A549 (cell line): ENCODE measurements at regions not wholly inside any gene's neighbourhood (a gene's known extent, or its start where the extent isn't known, plus 50 kb on each side); places are given as distances from the start of the nearest gene placed in this dataset.

ENCODE experiments used
- ATAC-seq, 2 experiments: fragments of 200-7000 bp in 1 of 2; fragments of >200 bp in 1 of 2; cut with Nextera tagmentation in 1 of 2; cut with Tn5 transposase in 1 of 2; 3 replicates each; pipeline versions ENCODE4 v1.8.0 to v1.9.1; 2018 to 2020; ENCODE audit warnings: mild to moderate bottlenecking in 1 of 2, moderate library complexity in 1 of 2
- CTCF ChIA-PET: fragments of 300-600 bp; sonication (Branson Sonifier 250); formaldehyde crosslinking; extraction: SDS; loops from one replicate; lab custom pipeline; 2021; ENCODE audit warnings: antibody characterized with exemption, inconsistent platforms; lab: Yijun Ruan, JAX
- POLR2A ChIA-PET: fragments of 350-600 bp; formaldehyde crosslinking; extraction: SDS; loops from one replicate; lab custom pipeline; 2021; ENCODE audit warnings: antibody characterized with exemption, inconsistent platforms; lab: Yijun Ruan, JAX
- DNase-seq, 2 experiments: peaks; one replicate each; pipeline versions ENCODE4 v3.0.0 to v3.0.0-alpha.2; 2011 to 2016; ENCODE audit warnings: low read depth in 1 of 2, low spot score in 1 of 2
- FAIRE-seq: peaks from 2 replicates; lab custom pipeline; 2011; peaks lifted over from hg19 to GRCh38; lab: Jason Lieb, UNC
- H3K27ac ChIP-seq, 2 experiments: fragments of >200 bp; sonication (Bioruptor Twin); formaldehyde crosslinking; 3 replicates each; pipeline ENCODE4 v1.5.1; 2016 to 2017
- H3K4me1 ChIP-seq: fragments of >200 bp; sonication (Bioruptor Twin); formaldehyde crosslinking; 3 replicates; pipeline ENCODE4 v1.6.1; 2016
- H3K4me2 ChIP-seq: fragments of >200 bp; sonication (Bioruptor Twin); formaldehyde crosslinking; 3 replicates; pipeline ENCODE4 v1.6.1; 2016
- H3K4me3 ChIP-seq: fragments of >200 bp; sonication (Bioruptor Twin); formaldehyde crosslinking; 3 replicates; pipeline ENCODE4 v1.5.1; 2016
- H3K9me3 ChIP-seq: fragments of >200 bp; sonication (Bioruptor Twin); formaldehyde crosslinking; 3 replicates; pipeline ENCODE4 v1.6.1; 2016
- BHLHE40 ChIP-seq: IDR thresholded peaks from 2 replicates; pipeline ENCODE4 v1.6.1; 2012; ENCODE audit warnings: low read depth, low read length, inconsistent platforms
- CBX8 ChIP-seq: fragments of 200-600 bp; sonication (generic); IDR thresholded peaks from 2 replicates; pipeline ENCODE4 v1.6.1; 2016
- CHD2 ChIP-seq: fragments of 150-350 bp; IDR thresholded peaks from 2 replicates; pipeline ENCODE4 v1.6.1; 2014; ENCODE audit warnings: low read length; ENCODE audit not compliant: partially characterized antibody
- EHMT2 ChIP-seq: fragments of 200-600 bp; sonication (generic); IDR thresholded peaks from 2 replicates; pipeline ENCODE4 v1.6.1; 2016; ENCODE audit warnings: antibody characterized with exemption, low read depth, mild to moderate bottlenecking, moderate library complexity
- HOXA7 ChIP-seq: fragments of 250-450 bp; sonication (Bioruptor Pico); IDR thresholded peaks from 2 replicates; pipeline ENCODE4 v1.5.0; 2020; ENCODE audit warnings: mild to moderate bottlenecking, moderate library complexity
- HOXB13 ChIP-seq: fragments of 250-450 bp; sonication (Bioruptor Pico); IDR thresholded peaks from 2 replicates; pipeline ENCODE4 v1.5.0; 2020; ENCODE audit warnings: low read depth, mild to moderate bottlenecking, moderate library complexity
- JUNB ChIP-seq: fragments of >200 bp; sonication (Bioruptor Twin); formaldehyde crosslinking; IDR thresholded peaks from 2 replicates; pipeline ENCODE4 v1.6.1; 2016
- MAZ ChIP-seq: fragments of 150-350 bp; IDR thresholded peaks from 2 replicates; pipeline ENCODE4 v1.6.1; 2014; ENCODE audit warnings: antibody characterized with exemption, low read depth, low read length, borderline replicate concordance
- MYC ChIP-seq: IDR thresholded peaks from 2 replicates; pipeline ENCODE4 v1.6.1; 2012; ENCODE audit warnings: mild to moderate bottlenecking, inconsistent platforms, low read length, improper control_type of control experiment, borderline replicate concordance
- PHF8 ChIP-seq: fragments of 200-600 bp; sonication (generic); IDR thresholded peaks from 2 replicates; pipeline ENCODE4 v1.6.1; 2016; ENCODE audit warnings: low read depth, mild to moderate bottlenecking, antibody characterized with exemption, moderate library complexity, borderline replicate concordance
- POLR2A ChIP-seq: IDR thresholded peaks from 2 replicates; pipeline ENCODE4 v1.6.1; 2012; ENCODE audit warnings: mild to moderate bottlenecking, low read length
- RAD21 ChIP-seq, 2 experiments: fragments of >200 bp in 1 of 2; sonication (Bioruptor Twin) in 1 of 2; formaldehyde crosslinking in 1 of 2; IDR thresholded peaks in 1 of 2; conservative IDR thresholded peaks in 1 of 2; 2 replicates in 1 of 2; 3 replicates in 1 of 2; pipeline ENCODE4 v1.6.1; 2012 to 2018; ENCODE audit warnings: inconsistent platforms in 1 of 2
- RCOR1 ChIP-seq: fragments of 150-350 bp; IDR thresholded peaks from 2 replicates; pipeline ENCODE4 v1.6.1; 2014; ENCODE audit warnings: antibody characterized with exemption, low read length, low read depth
- RNF2 ChIP-seq: fragments of 200-600 bp; sonication (generic); IDR thresholded peaks from 2 replicates; pipeline ENCODE4 v1.6.1; 2016; ENCODE audit warnings: low read depth, mild to moderate bottlenecking, antibody characterized with exemption, moderate library complexity, borderline replicate concordance
- TFCP2L1 ChIP-seq: fragments of 250-450 bp; sonication (Bioruptor Pico); IDR thresholded peaks from 2 replicates; pipeline ENCODE4 v1.5.0; 2021; ENCODE audit warnings: mild to moderate bottlenecking
- ZC3H11A ChIP-seq: fragments of 450-650 bp; IDR thresholded peaks from 2 replicates; pipeline ENCODE4 v1.6.1; 2014; ENCODE audit warnings: antibody characterized with exemption, mild to moderate bottlenecking
- ZSCAN20 ChIP-seq: fragments of 250-450 bp; sonication (Bioruptor Pico); IDR thresholded peaks from 2 replicates; pipeline ENCODE4 v1.8.0; 2022; ENCODE audit warnings: mild to moderate bottlenecking, moderate library complexity
- WGBS: methylation state at CpG from one replicate; pipeline ENCODE4 v1.1.6; 2017; ENCODE audit errors: missing lambda C conversion rate; 5-methylcytosine and 5-hydroxymethylcytosine counted together
- TF ChIP-seq, protein P1 (sequence below): IDR thresholded peaks from 2 replicates; pipeline ENCODE4 v1.6.1; 2012
- TF ChIP-seq, protein P2 (sequence below): fragments of >200 bp; sonication (Bioruptor Twin); formaldehyde crosslinking; IDR thresholded peaks from 3 replicates; pipeline ENCODE4 v1.6.1; 2016
- TF ChIP-seq, protein P3 (sequence below): fragments of 200-600 bp; sonication (generic); IDR thresholded peaks from 2 replicates; pipeline ENCODE4 v1.6.1; 2016; ENCODE audit warnings: antibody characterized with exemption, mild to moderate bottlenecking, moderate library complexity

DNA sequence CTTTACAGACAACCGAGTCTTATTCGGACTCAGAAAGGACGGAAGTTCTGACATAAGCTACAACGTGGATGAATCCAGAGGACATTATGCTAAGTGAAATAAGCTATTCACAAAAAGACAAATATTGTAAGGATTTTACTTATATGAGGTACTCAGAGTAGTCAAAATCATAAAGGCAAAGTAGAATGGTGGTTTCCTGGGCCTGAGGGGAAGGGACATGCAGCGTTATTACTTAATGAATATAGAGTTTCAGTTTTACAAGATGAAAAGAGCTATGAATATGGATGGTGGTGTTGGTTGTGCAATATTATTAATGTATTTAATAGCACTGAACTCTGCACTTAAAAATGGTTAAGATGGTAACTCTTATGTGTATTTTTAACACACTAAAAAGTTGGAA is 419.1 kb upstream of the SGCG start (continued):
- TF ChIP-seq PHF8 (no peak), POLR2A (no peak)

DNA sequence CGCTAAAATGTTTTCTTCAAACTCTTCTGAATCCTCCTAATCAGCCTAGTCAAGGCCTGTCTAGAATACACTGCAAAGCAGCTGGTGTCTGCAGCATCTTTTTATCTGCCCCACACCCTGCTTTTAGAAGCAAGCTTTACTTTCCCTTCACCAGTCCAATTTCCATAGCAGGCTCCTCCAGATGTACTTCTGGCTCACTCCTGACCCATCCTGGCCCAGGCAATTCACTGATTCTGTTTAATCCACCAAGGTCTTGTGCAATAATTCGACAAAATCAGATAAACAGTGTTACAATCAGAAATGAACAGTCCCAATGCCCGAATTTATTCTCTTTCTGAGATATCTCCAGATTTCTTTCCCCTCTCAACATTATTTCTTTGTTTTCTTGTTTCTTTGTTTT is 415.2 kb upstream of the SGCG start:
- Histone ChIP-seq H3K4me1 (no peaks in the 10 kb centered on the region), H3K4me3 (no peak overlapping the region), H3K9me3 (no peaks in the 10 kb centered on the region), H3K4me2 (no peak overlapping the region), H3K27ac (no peak overlapping the region)
- ChIA-PET POLR2A (no interaction called here), CTCF (no interaction called here)
- TF ChIP-seq BHLHE40 = no peak
- TF ChIP-seq RCOR1 = no peak
- DNase-seq (no peak), ATAC-seq (no peak), FAIRE-seq (no peak)
- WGBS = 23% methylated on average over 3 of the region's 3 CpGs

DNA sequence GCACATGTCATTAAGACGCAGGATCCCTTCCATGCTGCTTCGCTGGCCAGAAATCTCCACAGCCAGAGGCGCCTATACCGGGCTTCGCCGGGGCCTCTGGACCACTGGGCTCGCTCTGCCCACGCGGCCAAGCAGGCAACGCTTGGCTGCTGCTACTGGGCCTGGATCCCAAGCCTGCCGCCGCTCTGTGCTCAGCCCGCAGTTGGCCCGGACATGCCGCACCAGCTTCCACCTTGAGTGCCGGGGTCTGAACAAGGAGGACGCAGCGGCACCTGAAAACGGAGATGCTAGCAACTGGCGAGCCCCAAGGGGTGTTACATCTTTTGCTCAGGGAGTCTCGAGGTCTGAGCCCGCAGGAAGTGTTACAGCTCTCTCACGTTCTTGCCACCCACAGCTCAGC is 409.9 kb upstream of the SGCG start:
- Histone ChIP-seq H3K4me3 (no peak overlapping the region), H3K4me1 (no peaks in the 10 kb centered on the region), H3K4me2 (no peak overlapping the region), H3K9me3 (no peaks in the 10 kb centered on the region), H3K27ac (no peak overlapping the region)
- ChIA-PET POLR2A (no interaction called here), CTCF (no interaction called here)
- DNase-seq = no peak
- TF ChIP-seq JUNB = no peak
- TF ChIP-seq, protein P1, sequence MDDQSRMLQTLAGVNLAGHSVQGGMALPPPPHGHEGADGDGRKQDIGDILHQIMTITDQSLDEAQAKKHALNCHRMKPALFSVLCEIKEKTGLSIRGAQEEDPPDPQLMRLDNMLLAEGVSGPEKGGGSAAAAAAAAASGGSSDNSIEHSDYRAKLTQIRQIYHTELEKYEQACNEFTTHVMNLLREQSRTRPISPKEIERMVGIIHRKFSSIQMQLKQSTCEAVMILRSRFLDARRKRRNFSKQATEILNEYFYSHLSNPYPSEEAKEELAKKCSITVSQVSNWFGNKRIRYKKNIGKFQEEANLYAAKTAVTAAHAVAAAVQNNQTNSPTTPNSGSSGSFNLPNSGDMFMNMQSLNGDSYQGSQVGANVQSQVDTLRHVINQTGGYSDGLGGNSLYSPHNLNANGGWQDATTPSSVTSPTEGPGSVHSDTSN = no peak
- TF ChIP-seq ZC3H11A = no peak
- WGBS = 73% methylated on average over 13 of the region's 23 CpGs
- ATAC-seq = no peak
- no peak for FAIRE-seq

GRCh38 chr13:22773465-22773864 is 407.3 kb upstream of the SGCG start:
- Histone ChIP-seq H3K4me2 (no peak overlapping the region), H3K4me3 (no peak overlapping the region), H3K4me1 (no peaks in the 10 kb centered on the region), H3K9me3 (no peaks in the 10 kb centered on the region), H3K27ac (no peak overlapping the region)
- no peak for ATAC-seq
- CTCF ChIA-PET = no interaction called here
- TF ChIP-seq RAD21 (conservative IDR thresholded peaks at IDR 0.05 in 1 of 2, IDR thresholded peaks at IDR 0.05 in 1 of 2) (no peak), MAZ (no peak), CHD2 (no peak), ZSCAN20 (CRISPR knock-in tag) (no peak), CBX8 (no peak), TFCP2L1 (no peak), MYC (no peak), JUNB (no peak), HOXB13 (CRISPR knock-in tag) (no peak), RNF2 (no peak), EHMT2 (no peak), HOXA7 (CRISPR knock-in tag) (no peak)
- TF ChIP-seq, protein P1 = no peak
- TF ChIP-seq, protein P2, sequence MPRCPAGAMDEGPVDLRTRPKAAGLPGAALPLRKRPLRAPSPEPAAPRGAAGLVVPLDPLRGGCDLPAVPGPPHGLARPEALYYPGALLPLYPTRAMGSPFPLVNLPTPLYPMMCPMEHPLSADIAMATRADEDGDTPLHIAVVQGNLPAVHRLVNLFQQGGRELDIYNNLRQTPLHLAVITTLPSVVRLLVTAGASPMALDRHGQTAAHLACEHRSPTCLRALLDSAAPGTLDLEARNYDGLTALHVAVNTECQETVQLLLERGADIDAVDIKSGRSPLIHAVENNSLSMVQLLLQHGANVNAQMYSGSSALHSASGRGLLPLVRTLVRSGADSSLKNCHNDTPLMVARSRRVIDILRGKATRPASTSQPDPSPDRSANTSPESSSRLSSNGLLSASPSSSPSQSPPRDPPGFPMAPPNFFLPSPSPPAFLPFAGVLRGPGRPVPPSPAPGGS = no peak
- TF ChIP-seq, protein P3, sequence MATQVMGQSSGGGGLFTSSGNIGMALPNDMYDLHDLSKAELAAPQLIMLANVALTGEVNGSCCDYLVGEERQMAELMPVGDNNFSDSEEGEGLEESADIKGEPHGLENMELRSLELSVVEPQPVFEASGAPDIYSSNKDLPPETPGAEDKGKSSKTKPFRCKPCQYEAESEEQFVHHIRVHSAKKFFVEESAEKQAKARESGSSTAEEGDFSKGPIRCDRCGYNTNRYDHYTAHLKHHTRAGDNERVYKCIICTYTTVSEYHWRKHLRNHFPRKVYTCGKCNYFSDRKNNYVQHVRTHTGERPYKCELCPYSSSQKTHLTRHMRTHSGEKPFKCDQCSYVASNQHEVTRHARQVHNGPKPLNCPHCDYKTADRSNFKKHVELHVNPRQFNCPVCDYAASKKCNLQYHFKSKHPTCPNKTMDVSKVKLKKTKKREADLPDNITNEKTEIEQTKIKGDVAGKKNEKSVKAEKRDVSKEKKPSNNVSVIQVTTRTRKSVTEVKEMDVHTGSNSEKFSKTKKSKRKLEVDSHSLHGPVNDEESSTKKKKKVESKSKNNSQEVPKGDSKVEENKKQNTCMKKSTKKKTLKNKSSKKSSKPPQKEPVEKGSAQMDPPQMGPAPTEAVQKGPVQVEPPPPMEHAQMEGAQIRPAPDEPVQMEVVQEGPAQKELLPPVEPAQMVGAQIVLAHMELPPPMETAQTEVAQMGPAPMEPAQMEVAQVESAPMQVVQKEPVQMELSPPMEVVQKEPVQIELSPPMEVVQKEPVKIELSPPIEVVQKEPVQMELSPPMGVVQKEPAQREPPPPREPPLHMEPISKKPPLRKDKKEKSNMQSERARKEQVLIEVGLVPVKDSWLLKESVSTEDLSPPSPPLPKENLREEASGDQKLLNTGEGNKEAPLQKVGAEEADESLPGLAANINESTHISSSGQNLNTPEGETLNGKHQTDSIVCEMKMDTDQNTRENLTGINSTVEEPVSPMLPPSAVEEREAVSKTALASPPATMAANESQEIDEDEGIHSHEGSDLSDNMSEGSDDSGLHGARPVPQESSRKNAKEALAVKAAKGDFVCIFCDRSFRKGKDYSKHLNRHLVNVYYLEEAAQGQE = no peak
- WGBS = 0% methylated on average over 3 of the region's 3 CpGs
- no peak for DNase-seq
- POLR2A ChIA-PET = no interaction called here
- FAIRE-seq = no peak
